Vagina (tissue), 2 donors: ENCODE measurements at regions not wholly inside any gene's neighbourhood (a gene's known extent, or its start where the extent isn't known, plus 50 kb on each side); places are given as distances from the start of the nearest gene placed in this dataset.

Experiments
- DNase-seq, 2 donors: peaks; one replicate each; pipeline ENCODE4 v3.0.0-alpha.2; 2017; ENCODE audit errors: extremely low spot score in 2 of 2
- H3K27ac ChIP-seq: fragments of 200-600 bp; sonication (generic); one replicate; pipeline ENCODE4 v1.5.1; 2019
- H3K27me3 ChIP-seq: fragments of 200-600 bp; sonication (generic); one replicate; pipeline ENCODE4 v1.5.1; 2019
- H3K36me3 ChIP-seq, 2 donors: fragments of 200-600 bp; sonication (generic); one replicate each; pipeline ENCODE4 v1.5.1; 2017 to 2019
- H3K4me1 ChIP-seq: fragments of 200-600 bp; sonication (generic); one replicate; pipeline ENCODE4 v1.5.1; 2019
- H3K4me3 ChIP-seq, 2 donors: fragments of 200-600 bp; sonication (generic); 1 replicate in 1 of 2; 2 replicates in 1 of 2; pipeline ENCODE4 v1.5.1; 2016 to 2019
- H3K9me3 ChIP-seq: fragments of 200-600 bp; sonication (generic); one replicate; pipeline ENCODE4 v1.5.1; 2019
- CTCF ChIP-seq, 3 experiments: fragments of 450-650 bp in 2 of 3; fragments of 200-600 bp in 1 of 3; sonication (generic) in 1 of 3; IDR thresholded peaks; one replicate each; pipeline ENCODE4 v1.5.1; 2017 to 2019; ENCODE audit warnings: antibody characterized with exemption in 3 of 3, mild to moderate bottlenecking in 2 of 3, moderate library complexity in 2 of 3
- POLR2A ChIP-seq, 2 donors: fragments of 450-650 bp; IDR thresholded peaks; one replicate each; pipeline ENCODE4 v1.6.1; 2017; ENCODE audit warnings: antibody characterized with exemption in 2 of 2, mild to moderate bottlenecking in 2 of 2, moderate library complexity in 2 of 2
- POLR2AphosphoS5 ChIP-seq, 2 donors: sonication (generic); formaldehyde crosslinking; IDR thresholded peaks; one replicate each; pipeline ENCODE4 v1.9.0; 2017; ENCODE audit warnings: antibody characterized with exemption in 2 of 2, mild to moderate bottlenecking in 2 of 2, low read depth in 1 of 2; ENCODE audit not compliant: insufficient read depth in 1 of 2
- intact Hi-C: fragments of 100-400 bp; cut with DNase I; formaldehyde crosslinking; loops from one replicate; pipeline ENCODE4 v1.15.1; 2023

DNA sequence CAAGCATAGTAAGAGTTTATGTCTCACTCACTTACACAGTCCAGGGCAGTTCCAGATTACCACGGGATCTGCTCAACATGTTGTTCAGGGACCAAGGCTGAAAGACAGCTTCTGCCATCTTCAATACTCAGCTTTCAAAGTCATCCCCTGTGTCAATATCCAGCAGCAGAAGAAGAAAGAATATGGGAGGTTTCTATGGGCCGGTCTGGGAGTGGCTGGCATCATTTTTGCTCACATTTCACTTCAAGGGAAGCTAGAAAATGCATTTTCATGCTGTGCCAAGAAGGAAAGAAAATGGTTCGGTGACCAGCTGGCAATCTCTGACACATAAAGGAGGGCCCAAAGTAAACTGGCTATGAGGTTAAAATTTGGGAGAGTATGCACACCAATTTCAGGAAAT, 211.5 kb upstream of the KLF3 start:
- H3K4me3 ChIP-seq: no peak overlapping the region
- DNase-seq: no peak
- H3K4me1 ChIP-seq: no peaks in the 10 kb centered on the region
- H3K36me3 ChIP-seq: no peaks in the 10 kb centered on the region
- H3K9me3 ChIP-seq: no peaks in the 10 kb centered on the region
- no peaks in the 10 kb centered on the region for H3K27me3 ChIP-seq
- TF ChIP-seq CTCF (IDR thresholded peaks at IDR 0.05) (no peak), POLR2AphosphoS5 (IDR thresholded peaks at IDR 0.05; ENCODE audit: insufficient read depth in 1 of 2, low read depth in 1 of 2) (no peak), POLR2A (IDR thresholded peaks at IDR 0.05) (no peak)
- intact Hi-C loops: no loop called here
- no peak overlapping the region for H3K27ac ChIP-seq

GRCh38 chr4:38453253-38453881, 210.6 kb upstream of the KLF3 start:
- Histone ChIP-seq H3K4me3 (no peak overlapping the region), H3K36me3 (no peaks in the 10 kb centered on the region), H3K27me3 (no peaks in the 10 kb centered on the region), H3K4me1 (no peaks in the 10 kb centered on the region), H3K9me3 (no peaks in the 10 kb centered on the region), H3K27ac (no peak overlapping the region)
- TF ChIP-seq POLR2A (IDR thresholded peaks at IDR 0.05): no peak
- TF ChIP-seq POLR2AphosphoS5 (IDR thresholded peaks at IDR 0.05; ENCODE audit: insufficient read depth in 1 of 2, low read depth in 1 of 2): no peak
- no peak for DNase-seq
- intact Hi-C loops: no loop called here

GRCh38 chr4:38454284-38454683, 209.7 kb upstream of the KLF3 start:
- DNase-seq: no peak
- intact Hi-C loops: no loop called here
- no peaks in the 10 kb centered on the region for H3K4me1 ChIP-seq
- H3K36me3 ChIP-seq: no peaks in the 10 kb centered on the region
- no peaks in the 10 kb centered on the region for H3K9me3 ChIP-seq
- no peaks in the 10 kb centered on the region for H3K27me3 ChIP-seq
- no peak for TF ChIP-seq CTCF (IDR thresholded peaks at IDR 0.05)
- TF ChIP-seq POLR2AphosphoS5 (IDR thresholded peaks at IDR 0.05; ENCODE audit: insufficient read depth in 1 of 2, low read depth in 1 of 2): no peak
- TF ChIP-seq POLR2A (IDR thresholded peaks at IDR 0.05): no peak
- H3K27ac ChIP-seq: no peak overlapping the region
- no peak overlapping the region for H3K4me3 ChIP-seq

DNA sequence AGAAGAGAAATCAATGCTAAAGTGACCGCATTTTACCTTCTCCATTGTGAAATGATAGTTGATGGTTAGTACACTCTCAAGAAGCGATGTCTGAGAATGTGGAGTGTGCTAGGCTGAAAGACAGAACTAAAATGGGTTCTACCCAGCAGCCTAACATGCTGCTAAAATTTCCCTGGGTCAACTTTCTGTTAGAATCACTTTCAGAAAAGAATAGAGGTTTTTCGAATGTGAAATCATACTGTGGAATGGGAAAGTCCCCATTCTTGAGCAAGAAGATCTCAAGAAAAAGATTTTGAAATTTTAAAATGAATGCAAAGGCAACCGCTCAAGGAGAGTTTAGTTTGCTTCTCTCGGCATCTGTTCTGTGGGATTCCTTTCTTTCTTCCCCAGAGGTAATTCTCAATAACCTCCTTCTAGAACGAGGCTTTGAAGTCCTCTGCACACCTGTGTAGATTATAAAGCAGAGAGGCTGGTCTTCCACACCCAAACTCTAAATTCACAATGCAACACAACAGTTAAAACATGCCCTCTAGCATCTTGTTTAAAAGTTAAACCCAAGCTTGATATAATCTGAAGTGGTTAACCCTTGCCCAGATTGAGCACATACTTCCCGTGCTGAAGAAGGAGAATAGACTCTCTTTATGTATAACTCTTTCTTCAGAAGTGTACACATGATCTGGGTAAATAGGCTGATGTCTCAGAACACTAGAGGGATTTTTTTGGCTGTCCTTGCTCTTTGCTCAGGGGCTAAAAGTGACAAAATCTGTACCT, 208.7 kb upstream of the KLF3 start:
- no peaks in the 10 kb centered on the region for H3K27me3 ChIP-seq
- H3K36me3 ChIP-seq: no peaks in the 10 kb centered on the region
- no peaks in the 10 kb centered on the region for H3K4me1 ChIP-seq
- DNase-seq: no peak
- no peak for TF ChIP-seq POLR2A (IDR thresholded peaks at IDR 0.05)
- no peak for TF ChIP-seq CTCF (IDR thresholded peaks at IDR 0.05)
- TF ChIP-seq POLR2AphosphoS5 (IDR thresholded peaks at IDR 0.05; ENCODE audit: insufficient read depth in 1 of 2, low read depth in 1 of 2): no peak
- no peaks in the 10 kb centered on the region for H3K9me3 ChIP-seq
- intact Hi-C loops: no loop called here
- no peak overlapping the region for H3K4me3 ChIP-seq
- no peak overlapping the region for H3K27ac ChIP-seq

- no peaks in the 10 kb centered on the region for H3K9me3 ChIP-seq
- TF ChIP-seq POLR2A (IDR thresholded peaks at IDR 0.05) (no peak), POLR2AphosphoS5 (IDR thresholded peaks at IDR 0.05; ENCODE audit: insufficient read depth in 1 of 2, low read depth in 1 of 2) (no peak), CTCF (IDR thresholded peaks at IDR 0.05) (no peak)
Measured at GRCh38 chr4:38456096-38456495, 207.9 kb upstream of the KLF3 start.

More at GRCh38 chr4:38456096-38456495, 207.9 kb upstream of the KLF3 start:
- H3K36me3 ChIP-seq: no peaks in the 10 kb centered on the region
- no peaks in the 10 kb centered on the region for H3K4me1 ChIP-seq
- DNase-seq: no peak
- H3K27ac ChIP-seq: no peak overlapping the region
- H3K27me3 ChIP-seq: no peaks in the 10 kb centered on the region
- H3K4me3 ChIP-seq: no peak overlapping the region
- intact Hi-C loops: no loop called here
